AG20443 (cell line): ENCODE measurements at regions not wholly inside any gene's neighbourhood (a gene's known extent, or its start where the extent isn't known, plus 50 kb on each side); places are given as distances from the start of the nearest gene placed in this dataset.

Source experiments
- DNase-seq: peaks from one replicate; pipeline ENCODE4 v3.0.0; 2012; ENCODE audit warnings: low spot score, mixed read lengths

- DNase-seq: no peak
Observed at GRCh38 chr11:71356904-71357303, 91.3 kb downstream of the DHCR7 start.

- no peak for DNase-seq
Observed at GRCh38 chr11:71356280-71356876, 91.8 kb downstream of the DHCR7 start.

- no peak for DNase-seq
Observed at GRCh38 chr11:71355281-71355680, 92.9 kb downstream of the DHCR7 start.

GRCh38 chr11:71354394-71355105 is 93.6 kb downstream of the DHCR7 start:
- DNase-seq: no peak

DNA sequence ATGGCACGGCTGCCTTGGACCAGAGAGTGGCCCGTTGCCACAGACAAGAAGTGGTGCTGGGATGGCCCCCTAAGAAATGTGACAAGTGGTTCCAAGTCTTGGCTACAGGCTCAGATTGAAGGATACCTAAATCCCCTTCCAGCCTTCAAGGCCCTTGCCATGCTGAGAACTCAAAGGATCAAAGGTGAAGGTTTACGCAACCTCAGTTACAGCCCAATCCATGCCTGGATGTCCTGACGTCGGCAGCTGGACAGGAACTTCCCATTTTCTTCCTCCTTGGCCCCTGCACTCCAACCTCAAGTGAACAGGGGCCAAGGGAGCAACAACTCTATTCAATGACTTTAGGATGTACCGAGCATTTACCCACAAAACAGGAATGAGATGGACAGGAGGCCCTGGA is 95.4 kb downstream of the DHCR7 start:
- no peak for DNase-seq

- DNase-seq: no peak
Observed at GRCh38 chr11:71352226-71352625, 96.0 kb downstream of the DHCR7 start.

- DNase-seq: no peak
Observed at GRCh38 chr11:71349627-71350026, 97.2 kb upstream of the SHANK2 start.

DNA sequence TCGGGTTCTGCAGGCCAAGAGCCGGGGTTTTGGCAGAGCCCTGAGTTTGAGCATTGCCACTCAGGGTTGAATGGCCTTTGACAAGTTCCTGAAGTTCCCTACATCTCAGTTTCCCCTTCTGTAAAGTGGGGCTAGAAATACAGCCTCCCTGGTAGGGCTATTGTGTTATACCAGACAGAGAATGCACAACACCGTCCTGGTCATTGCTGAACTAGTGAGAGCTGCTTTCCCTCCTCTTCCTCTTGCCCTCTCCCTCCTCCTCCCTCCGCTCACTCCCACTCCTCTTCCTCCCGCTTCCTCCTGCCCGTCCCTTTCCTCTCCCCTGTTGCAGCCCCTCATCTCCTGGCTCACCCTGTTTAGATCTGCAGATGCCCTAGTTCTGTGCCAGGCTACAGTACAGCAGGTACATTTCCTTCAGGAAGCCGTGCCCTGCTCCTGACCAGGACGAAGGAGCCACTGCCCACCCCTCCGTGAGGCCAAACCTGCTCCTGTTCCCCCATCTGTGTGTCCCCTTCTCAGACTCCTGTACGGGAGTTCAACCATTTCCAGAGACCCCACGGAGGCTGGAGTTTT is 91.5 kb upstream of the SHANK2 start:
- no peak for DNase-seq

- peak; percentile 74 for DNase-seq
Observed at GRCh38 chr11:71342951-71343827, 90.8 kb upstream of the SHANK2 start.

- DNase-seq: no peak
Observed at GRCh38 chr11:71342116-71342515, 89.7 kb upstream of the SHANK2 start.

GRCh38 chr11:71341596-71341995 is 89.2 kb upstream of the SHANK2 start:
- no peak for DNase-seq

DNA sequence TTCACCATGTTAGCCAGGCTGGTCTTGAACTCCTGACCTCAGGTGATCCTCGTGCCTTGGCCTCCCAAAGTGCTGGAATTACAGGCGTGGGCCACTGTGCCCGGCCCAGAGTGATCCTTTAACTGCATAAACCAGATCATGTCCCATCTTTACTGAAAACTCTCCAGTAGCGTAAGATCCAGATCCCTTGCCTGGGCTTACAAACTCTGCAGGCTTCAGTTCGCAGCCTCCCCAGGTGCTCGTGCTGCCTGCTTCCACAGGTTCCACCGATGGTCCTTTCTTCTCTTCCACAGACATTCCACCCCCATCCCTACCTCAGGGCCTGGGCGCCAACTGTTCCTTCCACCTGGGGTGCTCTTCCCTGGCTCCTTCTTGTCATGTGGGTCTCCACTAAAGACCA is 88.8 kb upstream of the SHANK2 start:
- no peak for DNase-seq

- no peak for DNase-seq
Observed at GRCh38 chr11:71340086-71340606, 87.8 kb upstream of the SHANK2 start.

GRCh38 chr11:71339396-71339881 is 87.1 kb upstream of the SHANK2 start:
- peak; percentile 49 for DNase-seq

DNA sequence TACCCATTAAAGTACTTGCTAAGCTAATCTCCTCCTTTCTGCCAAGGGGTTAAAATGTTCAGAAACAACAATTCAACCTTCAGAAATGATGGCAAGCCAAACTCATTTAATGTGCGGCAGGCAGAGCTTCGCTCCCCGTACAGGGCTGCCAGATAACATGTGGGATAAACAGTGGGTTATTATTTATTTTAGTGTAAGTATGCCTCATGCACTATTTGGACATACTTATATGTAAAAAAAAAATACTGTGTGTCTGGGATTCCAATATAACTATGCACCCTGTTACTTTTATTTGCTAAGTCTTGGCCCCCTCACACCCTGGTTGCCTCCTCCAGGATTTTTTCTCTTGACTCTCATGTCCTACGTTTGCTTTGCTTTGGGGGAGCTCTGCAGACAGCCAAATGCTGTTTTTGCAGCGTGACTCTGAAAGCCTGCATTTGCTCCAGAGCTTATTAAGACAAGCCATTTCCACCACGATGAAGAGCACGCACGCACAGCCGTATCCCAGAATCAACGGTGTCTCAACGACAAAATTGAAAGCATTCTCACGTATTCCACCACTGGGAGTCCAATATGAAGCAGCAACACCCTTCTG is 86.5 kb upstream of the SHANK2 start:
- DNase-seq: no peak

DNA sequence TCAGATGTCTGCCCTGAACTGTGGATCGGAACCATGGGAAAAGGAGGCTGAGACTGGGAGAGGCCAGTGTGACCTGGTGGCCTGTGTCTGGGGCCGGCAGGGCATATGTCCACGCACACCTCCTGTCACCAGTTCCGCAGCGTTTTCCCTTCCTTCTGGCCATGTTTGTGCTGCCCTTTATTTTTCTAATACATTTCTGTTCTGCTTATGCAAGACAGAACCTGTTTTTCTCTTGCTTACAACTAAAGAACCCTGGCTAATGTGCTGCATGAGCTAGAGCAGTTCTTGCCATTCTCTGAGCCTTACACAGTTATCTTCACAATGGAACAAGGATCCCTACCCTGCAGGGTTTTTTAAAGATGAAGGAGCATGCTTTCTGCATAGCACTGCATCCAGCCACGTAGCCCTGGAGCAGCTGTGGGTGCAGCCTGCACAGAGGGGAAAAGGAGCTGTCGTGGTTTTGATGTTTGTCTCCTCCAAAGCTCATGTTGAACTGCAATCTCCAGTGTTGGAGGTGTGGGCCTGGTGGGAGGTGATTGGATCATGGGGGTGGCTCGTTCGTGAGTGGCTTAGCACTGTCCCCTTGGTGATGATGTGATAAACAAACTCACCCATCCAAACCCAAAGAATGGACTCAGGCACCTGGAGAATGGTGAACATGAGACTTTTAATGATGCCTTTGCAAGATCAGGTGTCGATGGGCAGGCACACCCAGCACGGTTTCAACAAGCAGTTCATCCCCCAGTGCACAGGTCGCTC is 84.8 kb upstream of the SHANK2 start:
- no peak for DNase-seq

DNA sequence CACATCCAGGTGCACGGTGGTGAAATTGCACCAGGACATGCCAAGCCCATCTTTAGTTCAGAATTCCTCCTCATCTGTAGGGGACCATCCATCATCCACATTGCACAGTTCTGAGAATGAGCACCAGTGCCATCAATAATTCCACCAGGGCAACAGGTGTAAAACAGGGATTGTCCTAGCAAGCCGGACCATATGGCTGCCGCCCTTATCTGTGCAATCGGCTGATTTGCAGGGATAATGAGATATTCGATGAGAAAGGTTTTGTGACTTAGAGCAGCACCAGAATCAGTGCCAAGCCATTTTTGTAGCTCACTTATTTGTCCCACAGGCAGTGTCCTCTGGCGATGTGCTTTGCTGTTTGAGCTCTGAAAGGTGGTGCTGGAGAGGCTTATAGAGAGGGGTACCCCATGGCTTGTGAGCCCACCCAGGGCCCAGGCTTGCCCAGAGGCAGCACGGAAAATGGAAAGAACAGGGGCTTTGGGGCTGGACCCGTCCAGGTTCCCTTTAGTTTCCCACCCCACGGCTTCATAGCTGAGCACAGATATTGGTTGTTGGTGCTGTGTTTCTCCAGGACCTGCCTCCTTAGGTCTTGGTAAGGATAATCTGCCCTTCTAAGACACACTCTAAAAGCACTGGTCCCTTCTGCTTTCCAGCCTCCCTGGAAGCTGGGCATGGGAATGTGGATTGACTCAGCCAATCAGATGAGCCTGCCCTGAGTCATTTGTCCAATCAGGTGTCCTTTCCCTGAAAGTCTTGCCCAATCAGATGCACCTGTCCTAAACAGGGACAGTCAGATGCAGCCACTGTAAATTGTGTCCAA is 84.0 kb upstream of the SHANK2 start:
- no peak for DNase-seq

- DNase-seq: no peak
Observed at GRCh38 chr11:71335371-71335770, 83.0 kb upstream of the SHANK2 start.

- DNase-seq: no peak
Observed at GRCh38 chr11:71334191-71334590, 81.8 kb upstream of the SHANK2 start.

DNA sequence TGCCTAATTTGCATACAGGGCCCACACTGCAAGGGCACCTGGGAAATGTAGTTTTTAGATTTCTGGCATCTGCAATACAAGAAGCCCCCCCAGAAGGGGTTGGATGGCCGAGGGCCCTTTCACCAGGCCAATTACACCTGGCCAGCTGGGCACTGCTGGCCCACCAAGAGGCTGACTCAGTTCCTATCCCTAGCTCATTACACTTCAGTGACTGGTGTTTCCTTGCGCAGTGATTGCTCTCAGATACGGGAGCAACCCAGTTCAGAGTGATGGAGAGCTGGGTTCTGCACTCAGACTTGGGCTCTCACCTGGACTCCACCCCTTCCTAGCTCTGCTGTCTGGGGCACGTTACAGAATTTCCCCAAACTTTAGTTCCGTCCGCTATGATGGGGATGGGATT is 81.1 kb upstream of the SHANK2 start:
- DNase-seq: no peak
